Body of pancreas (tissue), 4 donors: ENCODE measurements at regions not wholly inside any gene's neighbourhood (a gene's known extent, or its start where the extent isn't known, plus 50 kb on each side); places are given as distances from the start of the nearest gene placed in this dataset.

Experiments
- POLR2A ChIP-seq, 3 donors: fragments of 450-650 bp; IDR thresholded peaks; one replicate each; pipeline ENCODE4 v1.6.1; 2016; ENCODE audit warnings: antibody characterized with exemption in 3 of 3, mild to moderate bottlenecking in 2 of 3
- TF ChIP-seq, protein P1 (sequence below), 7 experiments: fragments of 450-650 bp in 4 of 7; fragments of 200-600 bp in 3 of 7; sonication (generic) in 3 of 7; IDR thresholded peaks; one replicate each; pipeline ENCODE4 v1.5.1; 2016 to 2019; ENCODE audit warnings: antibody characterized with exemption in 7 of 7

GRCh38 chr3:33943277-33943676, 144.8 kb downstream of the PDCD6IP start:
- TF ChIP-seq, protein P1, sequence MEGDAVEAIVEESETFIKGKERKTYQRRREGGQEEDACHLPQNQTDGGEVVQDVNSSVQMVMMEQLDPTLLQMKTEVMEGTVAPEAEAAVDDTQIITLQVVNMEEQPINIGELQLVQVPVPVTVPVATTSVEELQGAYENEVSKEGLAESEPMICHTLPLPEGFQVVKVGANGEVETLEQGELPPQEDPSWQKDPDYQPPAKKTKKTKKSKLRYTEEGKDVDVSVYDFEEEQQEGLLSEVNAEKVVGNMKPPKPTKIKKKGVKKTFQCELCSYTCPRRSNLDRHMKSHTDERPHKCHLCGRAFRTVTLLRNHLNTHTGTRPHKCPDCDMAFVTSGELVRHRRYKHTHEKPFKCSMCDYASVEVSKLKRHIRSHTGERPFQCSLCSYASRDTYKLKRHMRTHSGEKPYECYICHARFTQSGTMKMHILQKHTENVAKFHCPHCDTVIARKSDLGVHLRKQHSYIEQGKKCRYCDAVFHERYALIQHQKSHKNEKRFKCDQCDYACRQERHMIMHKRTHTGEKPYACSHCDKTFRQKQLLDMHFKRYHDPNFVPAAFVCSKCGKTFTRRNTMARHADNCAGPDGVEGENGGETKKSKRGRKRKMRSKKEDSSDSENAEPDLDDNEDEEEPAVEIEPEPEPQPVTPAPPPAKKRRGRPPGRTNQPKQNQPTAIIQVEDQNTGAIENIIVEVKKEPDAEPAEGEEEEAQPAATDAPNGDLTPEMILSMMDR (IDR thresholded peaks at IDR 0.05): no peak
- no peak for TF ChIP-seq POLR2A (IDR thresholded peaks at IDR 0.05)
